Stimulated activated CD4-positive, alpha-beta T cell treated with anti-CD3 and anti-CD28 coated beads, Interleukin-4, amount 100 ng/mL, for 24 hours (primary cell): ENCODE measurements at regions not wholly inside any gene's neighbourhood (a gene's known extent, or its start where the extent isn't known, plus 50 kb on each side); places are given as distances from the start of the nearest gene placed in this dataset.
"Not testable (repeated sequence)": the region's sequence is repeated elsewhere in the genome, so short reads cannot be mapped to it uniquely, and the experiment has no call there.

Source experiments
- DNase-seq: peaks from one replicate; pipeline ENCODE4 v3.0.0-alpha.2; 2020

DNA sequence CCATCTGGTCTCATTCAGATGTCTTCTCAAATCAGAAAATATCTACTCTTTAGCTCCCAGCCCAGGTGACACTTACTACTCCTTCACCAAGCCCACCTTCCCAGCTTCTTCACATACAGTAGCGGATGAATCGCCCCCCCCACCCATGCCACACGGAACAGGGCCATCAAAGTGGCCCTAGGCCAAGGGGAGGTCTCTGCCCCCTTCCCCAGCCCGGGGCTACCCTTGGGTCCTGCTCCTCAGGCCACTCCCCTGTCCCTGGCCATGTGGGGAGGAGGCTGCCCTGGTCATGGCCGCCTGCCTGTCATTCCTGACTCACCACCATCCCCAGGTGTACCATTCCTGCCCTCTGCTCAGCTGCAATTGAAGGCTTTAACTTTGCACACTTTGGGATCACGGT is 142.8 kb downstream of the NECTIN1 start:
- DNase-seq: no peak

DNA sequence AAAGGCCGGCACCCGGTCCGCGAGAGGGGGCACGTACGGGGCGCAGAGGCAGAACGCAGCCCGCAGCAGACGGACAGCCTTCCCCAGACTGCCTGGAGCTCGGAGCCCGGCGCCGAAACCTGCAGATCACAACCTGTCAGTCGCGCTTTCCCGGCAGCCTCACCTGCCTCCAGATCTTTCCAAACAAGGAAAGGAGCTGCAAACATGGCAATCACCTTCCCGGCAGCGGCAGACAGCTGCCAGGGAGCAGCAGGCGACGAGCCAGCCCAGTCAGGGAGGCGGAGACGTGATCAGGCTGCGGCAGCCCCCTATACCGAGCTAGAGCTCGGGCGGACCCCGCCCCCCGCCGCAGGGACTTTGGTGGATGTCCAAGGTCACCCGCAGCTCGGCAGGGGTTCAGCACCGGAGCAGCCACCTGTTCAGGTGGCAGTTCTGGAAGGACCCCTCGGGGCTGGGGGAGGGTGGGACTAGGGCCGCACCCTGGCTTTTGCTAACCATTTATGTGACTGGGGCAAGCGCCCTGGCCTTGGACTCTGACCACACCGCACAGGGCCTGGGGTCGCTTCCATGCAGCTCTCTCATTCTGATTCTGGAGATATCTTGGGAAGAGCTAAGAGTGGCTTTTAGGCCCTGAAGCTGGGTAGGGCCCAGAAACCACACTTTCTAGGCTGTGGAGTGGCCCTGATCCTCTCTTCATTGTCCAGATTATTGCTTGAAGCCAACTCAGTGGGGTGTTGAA is 143.8 kb downstream of the NECTIN1 start:
- DNase-seq: no peak

DNA sequence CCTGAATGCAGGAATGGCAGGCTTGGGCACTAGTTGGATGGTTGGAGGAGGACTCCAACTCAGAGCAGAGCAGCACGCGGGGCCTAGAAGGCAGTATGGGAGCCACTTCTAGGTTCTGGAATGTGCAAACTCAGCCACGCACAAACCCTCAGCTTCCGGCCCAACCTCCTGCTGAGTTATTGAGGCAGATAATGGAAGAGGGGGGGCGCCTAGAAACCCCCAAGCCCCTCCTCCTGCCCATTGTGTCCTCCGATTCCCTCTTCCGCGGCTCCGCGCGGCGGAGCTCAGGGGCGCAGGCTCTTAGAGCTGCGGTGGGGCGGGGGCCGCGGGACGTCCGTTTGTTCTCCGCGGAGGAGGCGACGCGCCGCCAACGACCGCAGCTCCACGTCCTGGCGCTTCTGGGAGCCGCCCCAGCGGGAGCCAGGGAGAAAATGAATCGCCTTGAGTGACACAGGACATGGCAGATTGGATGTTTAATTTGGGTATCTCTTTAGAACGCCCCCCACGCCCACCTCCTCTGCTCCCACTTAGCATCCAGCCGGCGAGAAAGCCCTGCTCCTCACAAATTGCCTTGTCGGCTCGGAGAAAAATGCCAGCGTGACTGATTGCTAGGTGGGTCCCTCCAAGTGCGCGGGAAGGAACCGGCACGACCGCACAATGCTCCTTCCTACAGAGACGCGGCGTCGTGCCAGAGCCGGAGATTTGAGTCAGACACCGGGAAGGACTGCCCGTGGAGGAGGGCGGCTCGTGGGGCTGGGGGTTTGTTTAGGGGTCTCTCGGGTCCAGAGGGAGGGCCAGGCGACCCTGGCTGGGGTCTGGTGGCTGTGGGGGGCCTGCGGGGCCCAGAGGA is 144.6 kb downstream of the NECTIN1 start:
- DNase-seq: no peak

DNA sequence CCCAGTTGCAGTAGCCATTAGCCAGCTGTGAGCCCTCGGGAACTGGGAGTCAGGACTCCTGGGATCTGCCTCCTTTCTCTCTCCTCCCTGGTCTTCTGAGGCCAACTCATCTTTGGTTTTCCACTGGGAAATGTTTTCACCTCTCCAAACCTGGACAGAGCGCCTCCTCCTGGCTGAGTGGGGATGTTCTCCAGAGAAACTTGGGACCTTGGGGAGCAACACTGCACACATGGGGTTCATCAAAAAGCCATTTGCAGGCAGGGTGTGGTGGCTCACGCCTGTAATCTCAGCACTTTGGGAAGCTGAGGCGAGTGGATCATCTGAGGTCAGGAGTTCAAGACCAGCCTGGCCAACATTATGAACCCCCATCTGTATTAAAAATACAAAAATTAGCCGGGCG is 145.4 kb downstream of the NECTIN1 start:
- DNase-seq: no peak

DNA sequence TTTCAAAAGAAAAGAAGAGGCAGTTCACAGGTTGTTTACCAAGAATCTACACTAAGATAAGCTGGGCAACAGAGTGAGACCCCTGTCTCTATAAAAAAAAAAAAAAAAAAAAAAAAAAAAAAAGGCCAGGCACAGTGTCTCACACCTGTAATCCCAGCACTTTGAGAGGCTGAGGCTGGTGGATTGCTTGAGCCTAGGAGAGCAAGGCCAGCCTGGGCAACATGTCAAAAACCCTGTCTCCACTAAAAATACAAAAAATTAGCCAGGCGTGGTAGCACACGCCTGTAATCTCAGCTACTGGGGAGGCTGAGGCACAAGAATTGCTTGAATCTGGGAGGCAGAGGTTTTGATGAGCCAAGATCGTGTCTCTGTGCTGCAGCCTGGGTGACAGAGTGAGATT is 147.6 kb downstream of the NECTIN1 start:
- not testable (repeated sequence) for DNase-seq

DNA sequence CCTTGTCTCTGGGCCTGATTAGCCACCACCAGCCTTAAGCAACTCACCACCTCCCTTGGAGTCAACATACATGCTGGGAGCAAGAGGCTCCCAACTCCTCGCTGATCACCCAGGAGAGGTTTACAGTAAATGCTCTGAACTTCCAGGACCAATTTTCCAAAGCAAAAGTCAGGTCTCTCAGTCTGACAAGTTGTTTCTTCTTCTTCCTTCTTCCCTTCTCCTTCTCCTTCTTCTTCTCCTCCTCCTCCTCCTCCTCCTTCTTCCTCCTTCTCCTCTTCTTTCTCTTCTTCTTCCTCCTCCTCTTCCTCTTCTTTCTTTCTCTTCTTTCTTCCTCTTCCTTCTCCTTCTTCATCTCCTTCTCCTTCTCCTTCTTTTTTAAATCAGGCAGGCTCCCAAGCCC is 148.2 kb downstream of the NECTIN1 start:
- no peak for DNase-seq

DNA sequence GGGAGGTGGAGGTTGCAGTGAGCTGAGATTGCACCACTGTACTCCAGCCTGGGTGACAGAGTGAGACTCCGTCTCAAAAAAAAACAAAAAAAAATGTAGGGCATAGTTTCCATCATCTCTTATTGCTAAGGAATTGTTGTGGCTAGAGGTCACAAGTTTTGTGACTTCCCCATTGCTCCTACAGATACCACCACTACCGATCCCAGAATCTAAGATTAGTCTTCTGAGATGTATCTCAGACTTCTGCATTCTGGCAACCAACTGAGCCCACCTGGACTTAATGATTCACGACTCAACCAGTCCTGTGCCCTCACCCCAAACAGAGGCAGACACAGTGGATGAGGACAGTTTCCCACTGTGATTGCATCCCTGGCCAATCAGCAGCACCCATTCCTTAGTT is 148.9 kb downstream of the NECTIN1 start:
- no peak for DNase-seq

DNA sequence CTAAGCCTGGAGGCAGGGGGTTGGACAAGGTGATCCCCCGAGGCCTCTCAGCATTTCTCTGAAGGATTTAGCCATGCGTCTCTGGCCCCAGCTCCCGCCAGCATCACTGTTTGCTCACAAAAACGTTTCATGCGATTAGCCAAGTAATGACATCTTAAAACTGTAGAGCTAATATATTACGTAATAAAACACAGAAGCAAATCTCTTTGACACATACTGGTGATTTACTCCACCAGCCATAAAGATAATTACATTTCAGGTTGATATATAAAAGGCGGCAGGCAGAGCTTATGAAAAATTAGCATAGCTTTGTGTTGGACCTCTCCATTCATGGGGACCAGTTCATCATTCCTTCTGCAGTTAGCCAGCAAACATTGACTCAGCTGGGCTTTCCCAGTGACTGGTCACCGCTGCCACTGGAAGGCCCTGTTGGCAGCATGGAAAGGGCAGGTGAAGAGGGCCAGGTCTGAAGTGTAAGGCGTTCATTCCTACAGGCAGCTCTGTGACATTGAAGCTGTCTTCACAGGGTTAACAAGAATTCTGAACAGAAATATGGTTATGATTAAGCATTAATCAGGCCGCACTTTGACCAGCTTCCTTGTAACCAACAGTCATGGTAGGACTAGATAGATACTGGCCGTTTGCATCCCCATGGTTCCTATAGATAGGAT is 150.3 kb downstream of the NECTIN1 start:
- no peak for DNase-seq

DNA sequence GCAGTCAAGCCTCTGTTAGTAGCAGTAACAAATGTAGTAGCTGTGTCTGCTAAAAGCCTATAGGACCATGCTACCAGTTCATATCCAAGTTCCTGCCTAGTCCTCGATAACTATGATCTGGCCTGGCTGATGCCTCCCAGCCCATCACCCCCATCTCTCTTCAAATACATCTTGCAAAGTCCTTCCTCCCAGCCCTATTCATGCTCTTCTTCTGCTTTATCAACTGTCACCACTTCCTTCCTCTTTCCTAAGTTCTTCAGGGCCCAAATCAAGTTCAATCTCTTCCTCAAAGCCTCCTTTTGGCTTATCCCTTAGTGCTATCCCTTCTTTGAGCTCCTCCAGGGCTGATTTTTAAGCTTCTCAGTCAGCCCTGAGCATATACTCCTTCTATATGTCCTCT is 150.9 kb upstream of the THY1 start:
- DNase-seq: no peak

DNA sequence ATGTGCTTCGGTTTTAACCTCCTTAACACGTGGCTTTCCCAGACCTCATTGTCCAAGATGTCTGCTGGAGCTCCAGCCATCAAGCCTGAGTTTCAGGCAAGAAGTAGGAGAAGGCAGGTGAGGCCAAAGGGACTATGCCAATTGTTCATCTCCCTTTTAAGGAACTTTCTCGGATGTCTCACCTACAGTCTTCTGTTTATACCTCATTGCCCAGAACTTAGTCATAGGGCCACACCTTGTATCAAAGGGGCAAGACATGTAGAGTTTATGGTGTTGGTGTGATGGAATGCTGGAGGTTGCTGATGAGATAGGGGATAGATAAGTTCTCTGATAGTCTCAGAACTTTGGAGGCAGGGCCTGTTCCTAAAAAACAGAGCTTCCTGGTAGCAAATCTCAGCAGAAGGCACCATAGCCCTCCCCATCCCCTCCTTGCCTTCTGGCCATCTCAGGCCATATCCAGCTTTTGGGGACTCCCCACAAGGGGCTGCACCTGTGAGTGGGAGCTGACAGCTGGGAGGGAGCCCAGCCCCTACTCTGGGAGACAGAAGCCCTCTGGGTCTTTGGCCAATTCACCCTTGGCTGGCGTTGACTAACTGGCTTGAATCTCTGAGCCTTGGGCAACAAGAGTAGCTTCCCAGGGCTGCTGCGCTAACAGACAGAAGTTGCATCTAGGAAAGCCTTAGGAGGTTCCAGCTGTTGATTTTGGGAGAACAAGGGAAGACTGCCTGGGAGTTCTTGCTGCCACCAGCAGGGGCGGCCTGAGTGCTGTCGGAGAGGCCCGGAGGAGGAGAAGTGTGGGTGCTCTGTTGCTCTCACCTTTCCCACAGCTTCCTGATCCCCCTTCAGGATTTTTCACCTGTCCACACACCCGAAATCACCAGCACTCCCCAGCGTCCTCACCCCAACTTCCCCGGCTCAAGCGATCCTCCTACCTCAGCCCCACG is 149.8 kb upstream of the THY1 start:
- no peak for DNase-seq

DNA sequence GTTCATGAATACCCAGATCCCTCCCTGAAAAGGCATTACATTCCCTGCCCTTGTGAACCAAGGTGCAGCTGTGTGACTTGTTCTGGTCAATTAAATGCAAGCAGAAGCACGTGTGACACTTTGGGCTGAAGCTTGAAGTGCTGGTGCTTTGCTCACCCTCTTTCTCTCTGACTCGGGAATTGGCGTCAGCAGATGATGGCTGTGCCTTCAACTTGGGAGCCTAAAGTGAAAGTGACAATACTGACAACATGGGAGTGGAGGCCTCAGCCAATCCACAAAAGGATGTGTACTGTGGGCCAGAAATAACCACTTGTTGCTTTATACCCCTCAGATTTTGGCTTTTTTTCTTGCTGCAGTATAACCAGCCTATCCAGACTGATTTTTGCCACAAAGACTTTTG is 148.3 kb upstream of the THY1 start:
- no peak for DNase-seq

DNA sequence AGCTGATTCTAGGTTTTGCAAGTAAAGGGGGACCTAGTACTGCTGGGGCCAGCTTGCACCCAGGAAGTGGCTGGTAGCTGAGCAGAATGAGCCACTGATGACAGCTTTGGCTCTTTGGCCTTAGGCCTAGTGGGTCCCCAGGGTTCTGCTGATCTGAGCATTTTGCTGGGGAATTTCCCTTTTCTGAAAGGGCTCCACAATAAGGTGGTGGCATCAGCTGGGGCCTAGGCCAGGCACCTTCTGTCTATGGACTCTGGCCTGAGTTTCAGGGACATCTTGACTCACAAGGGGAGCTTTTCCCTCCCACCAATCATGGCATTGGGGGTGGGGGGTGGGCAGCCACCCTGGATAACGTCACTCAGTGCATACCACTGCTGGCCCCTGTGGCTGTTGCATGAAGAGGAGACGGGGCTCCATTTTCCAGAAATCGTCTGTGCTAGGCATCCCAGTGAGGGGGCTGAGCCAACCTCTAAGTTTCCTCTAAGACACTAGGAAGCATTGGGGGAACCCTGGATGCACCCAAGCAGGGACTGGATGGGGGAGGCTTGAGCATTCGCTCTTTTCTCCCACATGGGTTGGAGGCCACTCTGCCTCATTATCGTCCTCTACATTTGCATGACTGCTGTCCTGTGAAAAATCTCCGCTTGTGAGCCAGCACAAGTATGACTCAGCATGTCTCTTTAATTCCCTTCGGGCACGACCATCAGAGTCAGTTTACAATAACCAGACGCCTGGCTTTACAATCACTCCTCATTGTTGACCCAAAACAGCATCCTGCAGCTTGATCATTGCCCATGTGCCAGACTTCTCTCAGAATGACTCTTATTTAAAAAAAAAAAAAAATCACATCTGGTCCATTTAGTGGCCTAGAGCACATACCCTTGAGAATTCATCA is 145.0 kb upstream of the THY1 start:
- no peak for DNase-seq

DNA sequence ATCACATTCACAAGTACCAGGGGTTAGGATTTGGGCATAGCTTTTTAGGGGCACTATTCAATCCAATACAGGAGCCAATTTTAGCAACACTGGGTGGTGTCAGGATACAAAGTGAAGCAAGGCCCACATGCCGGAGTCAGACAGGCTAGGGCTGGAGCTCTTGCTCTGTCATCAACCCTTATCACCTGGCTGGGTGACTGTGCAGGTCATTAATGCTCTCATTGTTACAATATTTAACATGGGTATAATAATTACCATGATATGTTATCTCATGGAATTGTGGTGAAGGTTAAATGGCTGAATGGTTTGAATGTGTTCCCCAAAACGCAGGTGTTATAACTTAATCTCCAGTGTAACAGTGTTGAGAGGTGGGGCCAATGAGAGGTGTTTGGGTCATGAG is 143.3 kb upstream of the THY1 start:
- no peak for DNase-seq

DNA sequence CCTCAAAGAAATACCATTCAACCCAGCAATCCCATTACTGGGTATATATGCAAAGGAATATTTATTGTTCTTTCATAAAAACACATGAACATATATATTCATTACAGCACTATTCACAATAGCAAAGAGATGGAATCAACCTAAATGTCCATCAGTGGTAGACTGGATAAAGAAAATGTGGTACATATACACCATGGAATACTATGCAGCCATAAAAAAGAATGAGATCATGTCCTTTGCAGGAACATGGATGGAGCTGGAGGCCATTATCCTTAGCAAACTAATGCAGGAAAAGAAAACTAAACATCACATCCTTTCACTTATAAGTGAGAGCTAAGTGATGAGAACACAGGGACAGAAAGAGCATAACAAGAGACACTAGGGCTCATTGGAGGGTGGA is 142.7 kb upstream of the THY1 start:
- not testable (repeated sequence) for DNase-seq

DNA sequence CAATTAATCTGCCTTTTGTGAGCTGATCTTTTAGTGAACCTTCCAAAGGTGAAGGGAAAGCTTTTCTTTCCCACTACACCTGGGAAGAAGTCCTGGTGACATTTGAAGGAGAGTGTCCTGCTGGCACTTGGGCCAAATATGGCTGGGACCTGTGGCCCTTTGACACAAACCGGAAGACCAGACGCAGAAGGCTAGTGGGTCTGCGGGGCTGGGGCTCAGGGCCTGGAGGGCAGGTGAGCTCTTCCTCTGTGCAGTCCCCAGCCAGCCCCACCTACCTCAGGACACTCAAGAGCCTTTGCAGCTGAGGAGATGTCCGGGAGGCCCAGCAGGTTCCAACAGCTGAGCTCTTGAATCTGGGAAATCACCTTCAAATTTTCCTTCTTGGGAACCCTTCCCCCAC is 138.0 kb upstream of the THY1 start:
- no peak for DNase-seq

DNA sequence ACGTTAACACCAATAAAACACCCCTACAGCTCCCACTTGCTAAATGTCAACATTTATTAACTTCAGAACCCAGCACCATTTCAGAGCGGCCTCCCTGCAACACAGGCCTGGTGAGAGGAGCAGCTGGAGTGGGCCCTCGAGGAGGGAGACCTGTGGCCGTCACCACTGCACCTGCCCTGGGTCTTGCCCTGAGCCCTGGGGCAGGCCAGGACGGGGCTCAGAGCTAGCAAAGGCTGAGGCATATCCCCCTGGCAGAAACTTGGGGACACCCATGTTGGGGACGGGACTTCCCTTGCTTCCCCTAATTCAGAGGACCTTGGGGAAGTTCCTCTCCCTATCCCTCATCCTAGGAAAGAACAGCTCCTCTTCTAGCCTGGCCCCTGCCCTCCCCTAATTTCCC is 137.3 kb upstream of the THY1 start:
- no peak for DNase-seq

DNA sequence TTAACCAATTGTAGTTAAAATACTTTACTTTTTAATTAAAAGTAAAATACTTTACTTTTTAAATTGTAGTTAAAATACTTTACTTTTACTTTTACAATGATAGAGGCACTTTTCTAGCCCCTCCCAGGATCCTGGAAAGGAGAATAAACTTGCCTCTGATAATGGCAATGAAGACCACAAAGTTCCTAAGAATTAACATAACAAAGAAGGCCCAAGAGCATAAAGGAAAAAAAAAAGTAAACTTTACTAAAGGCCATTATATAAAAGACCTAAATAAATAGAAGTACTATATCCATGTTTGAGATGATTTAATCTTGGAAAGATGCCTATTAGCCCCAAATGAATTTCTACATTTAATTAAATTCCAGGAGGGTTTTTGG is 129.1 kb upstream of the THY1 start:
- DNase-seq: no peak

DNA sequence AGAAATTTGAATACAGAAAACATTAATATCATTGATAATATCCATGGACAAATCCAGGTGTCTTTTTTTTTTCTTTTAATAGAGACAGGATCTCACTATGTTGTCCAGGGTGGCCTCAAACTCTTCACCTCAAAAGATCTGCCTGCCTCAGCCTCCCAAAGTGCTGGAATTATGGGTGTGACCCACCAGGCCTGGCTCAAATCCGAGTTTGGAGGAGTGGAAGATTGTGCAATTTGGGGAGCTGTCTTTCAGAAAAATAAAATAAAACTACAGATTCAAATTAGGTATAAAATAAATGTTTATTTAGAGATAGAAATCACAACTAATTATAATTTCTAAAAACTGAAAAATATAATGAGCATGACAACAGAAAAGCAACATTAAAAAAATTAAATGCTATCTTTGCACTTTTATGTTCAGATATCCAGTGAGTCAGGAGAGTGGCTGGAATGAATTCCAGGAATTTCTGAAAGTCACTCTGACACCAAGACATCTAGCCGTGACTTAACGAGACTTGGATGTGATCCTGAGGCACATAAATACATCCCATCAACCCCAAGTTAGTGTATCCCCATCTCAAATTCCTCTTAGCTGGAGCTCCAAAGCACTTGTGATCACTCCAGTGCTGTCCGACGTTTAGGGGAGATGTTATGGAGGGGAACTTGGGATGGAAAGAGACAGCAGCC is 128.6 kb upstream of the THY1 start:
- DNase-seq: no peak

DNA sequence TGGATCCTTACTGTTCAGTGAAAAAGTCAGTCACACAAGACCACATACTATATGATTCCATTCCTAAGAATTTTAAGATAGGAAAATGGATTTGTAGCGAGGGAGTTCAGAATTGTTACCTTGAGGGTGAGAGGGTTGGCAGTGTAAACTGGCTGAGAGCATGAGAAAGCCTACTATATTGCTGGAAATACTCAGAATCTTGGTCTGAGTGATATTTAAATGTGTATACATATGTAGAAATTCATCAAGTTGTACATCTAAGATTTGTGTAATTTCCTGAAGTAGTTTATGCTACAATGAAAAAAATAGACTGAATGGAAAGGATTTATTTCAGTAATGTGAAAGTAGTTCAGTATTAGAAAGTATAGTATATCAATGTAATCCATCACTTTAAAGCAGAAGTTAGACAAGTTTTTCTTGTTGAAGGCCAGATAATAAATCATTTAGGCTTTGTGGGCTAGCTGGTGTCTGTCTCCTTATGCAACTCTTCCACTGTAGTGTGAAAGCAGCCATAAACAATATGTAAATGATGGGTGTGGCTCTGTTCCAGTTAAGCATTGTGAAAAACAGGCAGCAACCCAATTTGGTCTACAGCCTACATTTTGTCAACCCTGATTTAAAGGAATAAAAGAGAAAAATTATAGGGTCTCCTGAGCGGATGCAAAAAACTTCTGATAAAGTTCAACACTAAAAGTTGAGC is 127.2 kb upstream of the THY1 start:
- DNase-seq: no peak

DNA sequence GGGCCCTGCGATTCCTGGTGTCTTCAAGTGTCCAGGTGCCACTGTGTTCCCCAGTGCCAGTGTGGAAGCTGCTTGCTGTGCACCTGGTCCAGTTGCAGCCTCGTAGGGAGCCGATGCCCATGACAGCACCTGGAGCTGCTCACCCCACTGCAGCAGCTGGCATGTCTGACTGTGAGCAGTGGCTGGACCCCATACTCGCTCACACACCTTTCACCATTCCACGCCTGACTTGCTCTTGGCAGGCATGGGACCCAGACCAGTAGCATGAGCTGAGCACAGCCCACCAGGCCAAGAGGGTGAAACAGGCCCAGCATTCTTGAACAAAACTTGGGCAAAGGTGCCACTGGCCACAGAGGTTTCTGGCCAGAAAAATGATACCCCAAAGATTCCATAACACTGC is 124.5 kb upstream of the THY1 start:
- DNase-seq: no peak
